Dedifferentiated amniotic fluid mesenchymal stem cell (primary cell): ENCODE measurements at regions not wholly inside any gene's neighbourhood (a gene's known extent, or its start where the extent isn't known, plus 50 kb on each side); places are given as distances from the start of the nearest gene placed in this dataset.
"Not testable (repeated sequence)": the region's sequence is repeated elsewhere in the genome, so short reads cannot be mapped to it uniquely, and the experiment has no call there.

Experiments
- DNase-seq: peaks from one replicate; pipeline ENCODE4 v3.0.0-alpha.2; 2016; ENCODE audit errors: extremely low spot score

DNA sequence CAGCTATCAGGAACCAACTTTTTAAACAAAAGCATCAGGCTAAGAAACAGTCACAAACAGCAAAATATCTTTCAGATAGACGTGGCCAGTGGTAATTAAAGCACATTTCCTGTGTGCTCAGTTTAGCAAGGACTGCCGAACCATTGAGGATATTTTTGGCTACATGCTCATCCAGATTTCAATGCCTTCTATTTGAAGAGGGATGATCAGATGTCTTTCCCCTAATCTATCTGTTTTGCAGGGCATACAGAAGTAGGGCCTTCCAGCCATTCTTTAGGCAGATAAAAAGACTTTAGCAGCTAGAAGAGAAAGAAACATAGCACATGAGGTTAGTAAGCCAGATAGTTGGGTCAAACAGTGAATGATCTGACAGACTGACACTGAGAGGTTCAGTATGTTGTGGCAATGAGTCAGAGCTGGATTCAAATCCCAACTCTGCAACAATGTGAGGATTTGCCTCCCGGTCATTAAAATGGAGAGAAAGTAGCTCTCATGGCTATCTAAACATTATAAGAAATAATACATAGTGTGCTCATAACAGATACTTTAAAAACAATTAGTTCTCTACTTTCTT, 100.0 kb upstream of the PRKG2 start:
- no peak for DNase-seq

DNA sequence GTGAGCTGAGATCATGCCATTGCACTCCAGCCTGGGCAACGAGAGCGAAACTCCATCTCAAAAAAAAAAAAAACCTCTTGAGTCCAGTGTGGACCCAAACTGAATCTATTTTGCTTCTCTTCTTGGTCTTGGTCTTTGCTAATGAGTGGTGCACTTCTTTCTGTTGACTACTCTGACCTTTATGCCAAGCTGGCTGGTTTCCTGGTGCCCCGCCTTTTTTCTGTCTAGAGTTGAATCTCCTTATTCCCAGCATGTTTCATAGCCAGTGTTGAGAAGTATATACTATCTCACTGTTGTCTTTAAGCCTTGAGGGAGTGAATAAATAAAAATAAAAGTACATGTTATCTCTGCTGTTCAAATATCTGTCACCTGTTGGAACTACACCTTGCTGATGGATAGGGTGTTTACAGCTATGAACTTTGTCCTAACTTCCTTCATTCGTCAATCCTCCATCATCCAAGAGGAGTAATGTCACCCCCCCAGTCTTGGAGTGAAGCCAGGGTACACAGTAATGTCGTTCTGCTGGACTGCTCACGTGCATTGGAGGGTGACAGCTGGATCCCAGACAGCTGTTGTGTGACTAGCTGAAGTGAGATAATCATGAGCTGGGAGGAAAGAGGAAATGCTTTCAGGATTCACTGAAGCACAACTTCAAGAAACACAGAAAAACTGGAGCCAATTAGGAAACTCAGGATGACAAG, 99.3 kb upstream of the PRKG2 start:
- peak; percentile 58 for DNase-seq

GRCh38 chr4:81307991-81308390, 93.0 kb upstream of the PRKG2 start:
- no peak for DNase-seq

- no peak for DNase-seq
These were observed 89.8 kb upstream of the PRKG2 start for GRCh38 chr4:81304871-81305270.

GRCh38 chr4:81300352-81300751, 85.3 kb upstream of the PRKG2 start:
- not testable (repeated sequence) for DNase-seq

DNA sequence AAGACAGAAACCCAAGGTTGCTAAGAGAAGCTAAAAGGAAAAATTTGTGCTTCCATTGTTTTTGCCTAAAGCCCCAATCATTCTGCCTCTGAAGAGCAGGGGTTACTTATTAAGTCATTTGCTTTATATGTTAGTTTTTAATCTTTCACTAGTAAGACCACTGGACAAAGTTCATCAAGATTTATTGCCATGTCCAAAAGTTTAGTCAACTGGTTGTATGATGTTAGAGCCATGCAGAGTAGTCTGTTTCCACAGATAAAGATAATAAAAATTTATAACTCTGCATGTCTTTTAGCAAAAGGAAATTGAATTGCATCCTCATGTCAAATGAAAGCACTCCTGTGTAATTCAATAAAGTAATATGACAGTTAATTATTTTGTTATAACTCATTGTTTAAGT, 75.8 kb upstream of the PRKG2 start:
- DNase-seq: no peak

GRCh38 chr4:81287101-81287500, 72.1 kb upstream of the PRKG2 start:
- no peak for DNase-seq

- DNase-seq: no peak
These were observed 67.1 kb upstream of the PRKG2 start for GRCh38 chr4:81282131-81282530.

GRCh38 chr4:81274460-81274859, 59.4 kb upstream of the PRKG2 start:
- no peak for DNase-seq

DNA sequence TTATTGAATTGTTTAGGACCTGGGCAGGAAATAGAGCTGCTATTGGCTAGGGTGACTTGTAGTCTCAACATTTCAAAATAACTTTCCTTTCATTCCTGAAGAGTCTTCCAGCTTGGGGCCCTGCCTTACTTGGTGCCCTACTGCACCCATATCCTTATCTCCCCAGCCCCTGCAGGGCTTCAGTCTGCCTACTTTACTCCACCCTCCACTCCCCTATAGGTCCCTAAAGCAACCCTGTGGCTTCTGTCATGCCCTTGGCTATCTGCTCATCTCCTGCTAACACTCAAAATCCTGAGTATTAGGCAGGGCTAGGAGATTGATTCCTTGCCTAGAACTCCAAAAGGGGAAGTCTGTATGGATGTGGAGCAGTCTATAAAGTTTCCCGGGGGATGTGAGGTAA, 57.6 kb upstream of the PRKG2 start:
- DNase-seq: no peak
